Heart left ventricle (tissue), 13 donors: ENCODE measurements at regions not wholly inside any gene's neighbourhood (a gene's known extent, or its start where the extent isn't known, plus 50 kb on each side); places are given as distances from the start of the nearest gene placed in this dataset.

Source experiments
- CTCF ChIP-seq, 12 donors: fragments of 200-600 bp; sonication (generic) in 4 of 12; IDR thresholded peaks; one replicate each; pipeline versions ENCODE4 v1.5.0 to v1.8.0; 2018 to 2022; ENCODE audit warnings: antibody characterized with exemption in 12 of 12, mild to moderate bottlenecking in 5 of 12
- POLR2A ChIP-seq, 2 donors: fragments of 450-650 bp; IDR thresholded peaks; one replicate each; pipeline ENCODE4 v1.6.1; 2017; ENCODE audit warnings: antibody characterized with exemption in 2 of 2, mild to moderate bottlenecking in 2 of 2, moderate library complexity in 2 of 2
- donor health status: ischemic (EF 13 %, LVEDD 7.1; RV severe dilation, severe dysfunction).
- donor health status: DM: no; HTN: yes; CAD: no.
- donor health status: DM: no; HTN: no; CAD: no.
- donor health status: ischemic (EF 25% LVEDD 6.9; RV normal size, moderate dysfunction).
- donor health status: ischemic (EF 25% LVEDD 5.7; RV mildly dilated, moderate dysfunction).
- donor health status: ischemic (EF 35%, LVEDD 5.7; RV mildly dilated, moderate dysfunction).
- donor health status: nonischemic (EF 11% LVEDD 7.7; RV severe dilation, severe dysfunction).
- donor health status: DM: yes; HTN: yes; CAD: no.
- donor health status: PGD.
- donor health status: ischemic (EF 29% LVEDD 5.4; RV normal size, mild dysfunction).
- donor health status: nonischemic (EF 23%, LVEDD 6.1; RV moderate dilation, normal function).

GRCh38 chr15:29473621-29474105, 204.0 kb upstream of the NSMCE3 start:
- no peak for TF ChIP-seq CTCF (IDR thresholded peaks at IDR 0.05)
- TF ChIP-seq POLR2A (IDR thresholded peaks at IDR 0.05): no peak
